Frontal cortex (tissue), 3 donors: ENCODE measurements at regions not wholly inside any gene's neighbourhood (a gene's known extent, or its start where the extent isn't known, plus 50 kb on each side); places are given as distances from the start of the nearest gene placed in this dataset.

Experiments
- DNase-seq, 2 donors: peaks; one replicate each; pipeline ENCODE4 v3.0.0; 2012; ENCODE audit warnings: low spot score in 2 of 2
- FAIRE-seq: peaks from 2 replicates; lab custom pipeline; 2012; peaks lifted over from hg19 to GRCh38; lab: Jason Lieb, UNC
- donor health status: control.
- donor health status: control.
- donor health status: control.

DNA sequence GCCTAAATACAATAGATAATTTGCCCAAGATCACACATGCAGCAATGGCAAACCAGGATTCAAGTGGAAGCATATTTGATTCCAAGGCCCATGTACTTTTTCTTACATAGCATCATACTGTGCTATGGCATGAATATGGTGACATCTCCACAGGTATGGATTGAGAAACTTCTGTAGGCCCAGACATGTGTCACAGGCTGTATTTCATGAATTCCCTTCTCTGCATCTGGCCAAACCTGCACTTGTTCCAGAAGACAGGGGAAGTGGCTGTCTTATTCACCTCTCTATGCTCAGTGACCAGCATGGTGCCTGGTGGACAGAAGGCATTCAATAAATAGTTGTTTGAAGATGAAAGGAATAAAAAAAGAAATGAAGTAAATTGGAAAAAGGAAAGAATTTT, 77.3 kb upstream of the TMEM164 start:
- FAIRE-seq (no peak), DNase-seq (no peak)

DNA sequence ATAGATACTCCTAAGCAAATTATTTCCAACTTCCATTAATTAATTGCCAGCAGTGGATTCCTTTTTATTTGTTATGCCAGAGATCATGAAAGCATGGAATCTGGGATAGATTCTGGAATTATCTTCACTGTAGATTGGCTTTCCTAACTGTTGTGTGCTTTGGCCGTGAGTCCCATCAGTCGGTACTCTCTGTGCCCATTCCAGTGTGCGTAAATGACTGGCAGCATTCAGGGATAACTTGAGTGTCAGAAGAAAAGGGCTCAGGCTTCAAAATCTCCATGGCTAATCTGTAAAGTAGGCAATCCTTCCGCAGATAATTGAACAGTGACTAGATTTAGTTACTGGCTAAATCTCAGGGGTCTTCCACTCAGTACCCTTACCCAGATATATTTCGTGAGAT, 76.8 kb upstream of the TMEM164 start:
- no peak for FAIRE-seq

DNA sequence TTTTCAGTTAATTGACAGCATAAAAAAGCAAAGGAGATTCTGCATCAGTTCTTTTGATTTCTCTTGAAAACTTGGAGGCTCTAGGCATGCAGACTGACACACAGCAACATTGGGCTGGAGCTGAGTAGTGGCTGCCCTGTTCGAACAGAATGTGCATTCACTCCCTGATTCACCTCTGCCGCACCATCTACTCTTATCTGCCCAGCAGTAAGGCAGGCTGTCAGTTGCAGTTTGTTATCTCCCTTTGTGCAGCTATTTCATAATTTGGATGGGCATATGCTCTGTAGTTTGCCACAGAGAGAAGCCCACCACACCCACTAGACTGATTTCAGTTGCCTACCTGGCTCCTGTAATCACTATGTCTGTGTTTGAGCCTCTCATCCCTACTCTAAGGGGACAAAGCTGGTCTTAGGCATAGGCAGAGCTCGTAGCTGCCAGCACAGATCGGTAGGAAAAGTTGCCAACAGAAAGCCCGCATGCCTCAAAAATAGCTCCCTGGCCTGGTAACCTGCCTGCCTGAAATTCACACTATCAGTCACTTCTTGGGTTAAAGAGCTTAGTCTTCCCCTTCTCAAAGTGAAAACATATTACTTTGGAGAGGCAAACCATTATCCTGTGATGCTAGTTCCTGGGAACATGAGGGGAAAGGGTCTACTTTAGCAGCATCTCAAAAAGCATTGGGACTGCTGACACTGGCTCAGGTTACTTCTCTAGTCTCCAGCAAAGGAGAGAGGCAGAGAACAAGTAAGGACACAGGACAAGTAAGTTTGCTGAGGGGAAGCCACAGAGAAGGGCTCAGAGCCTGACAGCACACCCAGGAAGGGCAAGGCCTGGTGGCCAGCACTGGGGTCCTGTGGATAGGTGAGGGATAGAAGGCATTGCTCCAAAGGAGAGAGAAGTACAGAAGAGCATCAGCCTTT, 75.9 kb upstream of the TMEM164 start:
- no peak for FAIRE-seq

More for the DNA sequence above, 76.8 kb upstream of the TMEM164 start:
- no peak for DNase-seq

GRCh38 chrX:109927663-109928273, 75.1 kb upstream of the TMEM164 start:
- no peak for DNase-seq

More for the DNA sequence above, 75.9 kb upstream of the TMEM164 start:
- no peak for DNase-seq

GRCh38 chrX:109928596-109929335, 74.1 kb upstream of the TMEM164 start:
- FAIRE-seq (no peak), DNase-seq (no peak)

More at GRCh38 chrX:109927663-109928273, 75.1 kb upstream of the TMEM164 start:
- no peak for FAIRE-seq

- no peak for DNase-seq
- FAIRE-seq: no peak
Measured at GRCh38 chrX:109931677-109932076, 71.2 kb upstream of the TMEM164 start.

DNA sequence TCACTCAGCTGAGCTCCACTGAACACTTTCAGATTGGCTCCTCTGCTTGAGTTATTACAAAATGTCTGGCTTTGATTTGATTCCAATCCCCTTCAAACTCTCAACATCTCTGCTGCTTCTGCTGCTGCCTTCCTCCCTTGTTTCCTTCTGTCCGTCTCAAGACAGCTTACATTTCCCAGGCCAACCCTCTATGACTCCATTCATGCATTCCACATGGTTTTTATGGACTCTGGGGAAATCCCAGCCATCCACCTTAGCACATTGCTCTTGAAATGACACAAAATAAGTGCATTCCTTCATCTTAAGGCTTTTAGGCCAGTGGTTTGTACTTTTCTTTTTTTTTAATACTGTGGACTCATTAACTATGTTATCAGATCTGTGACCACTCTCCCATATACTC, 68.5 kb upstream of the TMEM164 start:
- DNase-seq: no peak

DNA sequence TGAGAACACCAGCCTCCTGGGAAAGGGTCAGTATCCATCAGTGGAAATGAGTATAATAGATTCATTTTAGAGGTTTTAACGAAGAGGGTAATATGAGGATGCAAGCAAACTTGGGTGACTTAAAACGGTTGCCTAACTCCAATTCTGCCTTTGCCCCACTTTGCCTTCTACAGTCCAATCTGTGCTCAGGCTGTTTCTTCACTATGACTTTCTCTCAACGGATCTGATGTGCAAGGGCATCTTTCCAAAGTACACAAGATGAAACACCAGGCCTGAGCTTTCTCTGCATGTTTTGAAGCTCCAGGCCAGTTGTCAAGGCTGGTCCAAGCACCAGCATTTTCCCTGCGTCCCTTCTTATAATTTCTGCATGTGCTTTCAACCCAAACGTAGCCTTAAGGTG, 68.0 kb upstream of the TMEM164 start:
- no peak for FAIRE-seq

More for the DNA sequence above, 68.5 kb upstream of the TMEM164 start:
- no peak for FAIRE-seq

DNA sequence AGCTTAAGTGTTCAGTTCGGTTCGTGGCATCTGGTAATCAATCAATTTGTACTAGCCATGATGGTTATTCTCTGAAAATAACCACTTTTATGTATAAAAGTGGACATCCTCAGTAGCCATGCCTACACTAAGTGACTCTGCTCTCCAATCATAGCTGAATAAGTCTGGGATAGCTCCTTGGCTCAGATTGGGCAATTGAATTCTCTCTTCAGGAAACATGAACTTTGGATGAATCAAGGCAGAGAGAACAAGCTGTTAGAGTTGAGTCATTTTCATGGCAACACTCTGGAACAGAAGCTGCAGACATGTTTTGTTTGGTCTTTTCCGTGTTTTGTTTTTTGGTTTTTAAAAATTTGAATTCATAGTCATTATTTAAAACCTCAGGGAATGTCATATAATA, 66.8 kb upstream of the TMEM164 start:
- no peak for FAIRE-seq

More for the DNA sequence above, 68.0 kb upstream of the TMEM164 start:
- DNase-seq: no peak

GRCh38 chrX:109936598-109936997, 66.3 kb upstream of the TMEM164 start:
- DNase-seq (no peak), FAIRE-seq (no peak)

More for the DNA sequence above, 66.8 kb upstream of the TMEM164 start:
- DNase-seq: no peak

DNA sequence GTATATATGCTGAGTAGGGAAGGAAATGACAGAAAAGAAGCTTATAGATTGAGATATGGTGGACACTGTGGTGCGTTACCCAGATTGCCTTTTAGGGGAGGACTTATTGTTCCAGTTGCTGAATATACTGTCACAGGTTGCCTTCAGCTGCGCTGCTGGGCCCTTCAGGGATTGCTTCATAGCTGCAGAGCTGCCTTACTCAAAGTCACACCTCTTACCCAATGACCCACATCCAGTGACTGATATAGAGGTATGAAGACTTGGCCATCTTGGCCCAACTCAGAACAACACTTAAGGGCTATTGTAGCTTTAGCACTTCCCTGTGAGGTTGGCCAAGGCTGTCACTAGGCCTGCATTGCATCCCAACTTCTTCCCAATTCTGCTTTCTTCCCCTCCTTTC, 63.4 kb upstream of the TMEM164 start:
- no peak for DNase-seq
- no peak for FAIRE-seq

GRCh38 chrX:109940411-109940810, 62.5 kb upstream of the TMEM164 start:
- no peak for FAIRE-seq
- DNase-seq: no peak

- DNase-seq (no peak), FAIRE-seq (no peak)
Measured at GRCh38 chrX:109943092-109943739, 59.7 kb upstream of the TMEM164 start.

- no peak for FAIRE-seq
Measured at GRCh38 chrX:109943740-109944092, 59.2 kb upstream of the TMEM164 start.

DNA sequence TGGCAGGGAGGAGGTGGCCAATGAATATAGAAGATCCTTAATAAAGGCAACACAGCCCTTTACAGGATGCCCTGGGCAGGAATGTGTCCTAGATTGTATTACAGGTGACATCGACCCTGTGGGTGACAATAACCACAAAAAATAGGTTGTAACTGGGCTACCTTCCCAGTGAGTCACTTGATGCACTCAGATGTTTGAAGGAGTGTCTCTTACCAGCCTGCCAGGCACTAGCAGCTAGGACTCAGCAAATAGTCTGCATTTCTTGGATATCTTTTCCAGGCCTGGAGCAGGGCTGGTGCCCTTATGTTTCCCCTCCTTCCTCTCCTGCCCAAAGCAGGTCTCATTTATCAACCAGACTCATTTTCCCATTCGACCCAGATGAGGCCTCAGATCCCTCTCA, 50.9 kb upstream of the TMEM164 start:
- DNase-seq: no peak
- no peak for FAIRE-seq

More at GRCh38 chrX:109943740-109944092, 59.2 kb upstream of the TMEM164 start:
- DNase-seq: no peak

DNA sequence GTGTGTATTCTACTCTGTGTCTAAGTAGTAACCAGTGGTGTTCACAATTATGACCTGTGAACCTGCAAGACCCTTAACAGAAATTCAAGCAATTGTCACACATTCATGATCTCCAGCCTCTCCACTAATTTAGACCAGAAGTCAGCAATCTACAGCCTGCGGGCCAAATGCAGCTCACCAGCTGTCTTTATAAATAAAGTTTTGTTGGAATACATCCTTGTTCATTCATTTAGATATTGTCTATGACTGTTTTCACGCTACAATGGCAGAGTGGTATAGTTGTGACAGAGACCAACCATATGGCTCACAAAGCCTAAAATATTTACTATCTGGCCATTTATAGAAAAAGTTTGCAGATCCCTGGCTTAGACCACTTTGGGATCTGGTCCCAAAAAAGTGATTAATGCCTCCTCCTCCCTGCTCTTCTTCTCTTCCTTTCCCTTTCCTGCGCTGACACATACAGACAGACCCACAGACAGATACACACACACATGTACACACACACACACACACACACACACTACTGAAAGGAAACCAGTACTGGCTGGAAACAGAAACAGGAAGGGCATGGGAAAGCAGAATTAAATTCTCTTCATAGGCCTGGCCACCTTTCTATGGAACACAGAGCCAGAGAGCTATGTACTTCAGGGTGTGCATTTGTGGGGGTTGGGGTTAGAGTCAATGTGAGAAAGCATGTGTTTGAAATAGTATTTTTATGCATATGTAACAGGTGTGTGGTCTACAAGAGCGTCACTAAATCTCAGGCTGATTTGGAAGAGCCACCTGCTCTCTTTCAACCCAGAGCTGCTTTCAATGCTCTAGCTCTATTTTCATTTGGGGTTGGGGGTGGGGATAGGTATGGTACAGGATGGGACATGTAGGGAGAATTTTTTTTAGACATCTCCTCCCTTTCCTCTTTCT, 49.7 kb upstream of the TMEM164 start:
- FAIRE-seq (no peak), DNase-seq (no peak)
